IMR-90 (cell line): ENCODE measurements at regions not wholly inside any gene's neighbourhood (a gene's known extent, or its start where the extent isn't known, plus 50 kb on each side); places are given as distances from the start of the nearest gene placed in this dataset.

Experiments
- ATAC-seq: fragments of 200-7000 bp; cut with Tn5 transposase; 2 replicates; pipeline ENCODE4 v1.9.1; 2020; ENCODE audit warnings: low read depth, mild to moderate bottlenecking, moderate library complexity
- BruUV-seq: library from RNA; stranded (reverse); fragments of 400-500 nt; replicated peaks from 2 replicates; lab custom pipeline; 2021; lab: Mats Ljungman, UMichigan
- CTCF ChIA-PET: fragments of 300-600 bp; formaldehyde crosslinking; extraction: SDS; loops from one replicate; lab custom pipeline; 2021; ENCODE audit warnings: antibody characterized with exemption; lab: Yijun Ruan, JAX
- POLR2A ChIA-PET: fragments of 300-600 bp; sonication (Branson Sonifier 250); formaldehyde crosslinking; loops from one replicate; lab custom pipeline; 2022; ENCODE audit warnings: antibody characterized with exemption; ENCODE audit not compliant: unreplicated experiment; lab: Charles Lee
- DNase-seq: peaks from one replicate; pipeline ENCODE4 v3.0.0; 2013
- H2AFZ ChIP-seq: replicated peaks from 2 replicates; pipeline ENCODE3; 2013; ENCODE audit warnings: low read length, mild to moderate bottlenecking; ENCODE audit not compliant: poor library complexity
- H2AK5ac ChIP-seq: 2 replicates; pipeline ENCODE4 v1.6.1; 2013; ENCODE audit warnings: low read depth, low read length, inconsistent platforms
- H2AK9ac ChIP-seq: replicated peaks from 2 replicates; pipeline ENCODE3; 2013; ENCODE audit warnings: mild to moderate bottlenecking, low read depth, low read length, moderate library complexity; ENCODE audit not compliant: poor library complexity
- H2BK120ac ChIP-seq: 2 replicates; pipeline ENCODE4 v1.6.1; 2013; ENCODE audit warnings: low read depth, low read length, inconsistent platforms
- H2BK15ac ChIP-seq: 3 replicates; pipeline ENCODE4 v1.6.1; 2013; ENCODE audit warnings: low read depth, low read length, inconsistent platforms
- H2BK20ac ChIP-seq: 2 replicates; pipeline ENCODE4 v1.6.1; 2013; ENCODE audit warnings: low read depth, mild to moderate bottlenecking, inconsistent platforms, low read length, moderate library complexity
- H2BK5ac ChIP-seq: 2 replicates; pipeline ENCODE4 v1.6.1; 2013; ENCODE audit warnings: mild to moderate bottlenecking, low read depth, low read length, inconsistent platforms; ENCODE audit not compliant: poor library complexity, severe bottlenecking
- H3K14ac ChIP-seq: replicated peaks from 2 replicates; pipeline ENCODE4 v1.6.1; 2013; ENCODE audit warnings: low read depth, low read length, inconsistent platforms
- H3K18ac ChIP-seq: 2 replicates; pipeline ENCODE4 v1.6.1; 2013; ENCODE audit warnings: low read depth, low read length, control low read depth
- H3K23ac ChIP-seq: 2 replicates; pipeline ENCODE4 v1.6.1; 2013; ENCODE audit warnings: low read depth, low read length, inconsistent platforms
- H3K27ac ChIP-seq: 2 replicates; pipeline ENCODE4 v1.5.1; 2013; ENCODE audit warnings: mild to moderate bottlenecking, control low read depth, low read length; ENCODE audit not compliant: insufficient read depth
- H3K27me3 ChIP-seq: 2 replicates; pipeline ENCODE4 v1.6.1; 2013; ENCODE audit warnings: low read length; ENCODE audit not compliant: control insufficient read depth, insufficient read depth
- H3K36me3 ChIP-seq: 2 replicates; pipeline ENCODE4 v1.6.1; 2013; ENCODE audit warnings: low read length, mixed read lengths; ENCODE audit not compliant: control insufficient read depth, insufficient read depth
- H3K4ac ChIP-seq: 2 replicates; pipeline ENCODE4 v1.6.1; 2013; ENCODE audit warnings: low read depth, low read length, inconsistent platforms
- H3K4me1 ChIP-seq: 2 replicates; pipeline ENCODE4 v1.6.1; 2013; ENCODE audit warnings: low read length, mixed read lengths; ENCODE audit not compliant: control insufficient read depth, insufficient read depth
- H3K4me2 ChIP-seq: 2 replicates; pipeline ENCODE4 v1.6.1; 2013; ENCODE audit warnings: low read depth, mild to moderate bottlenecking, control low read depth, low read length, moderate library complexity
- H3K4me3 ChIP-seq: 2 replicates; pipeline ENCODE4 v1.5.1; 2013; ENCODE audit warnings: low read depth, mild to moderate bottlenecking, control low read depth, low read length, moderate library complexity; ENCODE audit not compliant: insufficient read depth
- H3K56ac ChIP-seq: 2 replicates; pipeline ENCODE4 v1.6.1; 2013; ENCODE audit warnings: low read length, inconsistent platforms; ENCODE audit not compliant: insufficient read depth; ENCODE audit errors: extremely low read depth
- H3K79me1 ChIP-seq, 2 experiments: 2 replicates each; pipeline ENCODE4 v1.6.1; 2013; ENCODE audit warnings: low read length in 2 of 2, inconsistent platforms in 1 of 2, low read depth in 1 of 2
- H3K9ac ChIP-seq: 2 replicates; pipeline ENCODE4 v1.6.1; 2013; ENCODE audit warnings: low read depth, low read length, control low read depth
- H3K9me1 ChIP-seq: 2 replicates; pipeline ENCODE4 v1.6.1; 2013; ENCODE audit warnings: low read length, inconsistent platforms; ENCODE audit not compliant: insufficient read depth
- H3K9me3 ChIP-seq: 2 replicates; pipeline ENCODE4 v1.6.1; 2013; ENCODE audit warnings: low read length; ENCODE audit not compliant: control insufficient read depth, insufficient read depth
- H4K20me1 ChIP-seq: 2 replicates; pipeline ENCODE4 v1.6.1; 2013; ENCODE audit warnings: low read length, inconsistent platforms; ENCODE audit not compliant: insufficient read depth
- H4K5ac ChIP-seq: 2 replicates; pipeline ENCODE4 v1.6.1; 2013; ENCODE audit warnings: mild to moderate bottlenecking, low read depth, low read length, control low read depth
- H4K8ac ChIP-seq, 2 experiments: 2 replicates each; pipeline ENCODE4 v1.6.1; 2013; ENCODE audit warnings: low read depth in 2 of 2, low read length in 2 of 2, control low read depth in 1 of 2, inconsistent platforms in 1 of 2
- H4K91ac ChIP-seq: 2 replicates; pipeline ENCODE4 v1.6.1; 2013; ENCODE audit warnings: low read depth, low read length, inconsistent platforms; ENCODE audit not compliant: insufficient read depth
- CEBPB ChIP-seq: IDR thresholded peaks from 2 replicates; pipeline ENCODE4 v1.6.1; 2012; ENCODE audit warnings: low read depth, low read length, improper control_type of control experiment
- RAD21 ChIP-seq: IDR thresholded peaks from 2 replicates; pipeline ENCODE4 v1.6.1; 2012; ENCODE audit warnings: low read length, improper control_type of control experiment
- SMC3 ChIP-seq: fragments of 150-350 bp; IDR thresholded peaks from 2 replicates; pipeline ENCODE4 v1.6.1; 2016; ENCODE audit warnings: low read depth, mild to moderate bottlenecking, antibody characterized with exemption, low read length, moderate library complexity
- USF2 ChIP-seq: fragments of 150-350 bp; IDR thresholded peaks from 2 replicates; pipeline ENCODE4 v1.6.1; 2017; ENCODE audit warnings: mild to moderate bottlenecking, antibody characterized with exemption, low read length, low read depth
- WGBS, 2 experiments: methylation state at CpG; one replicate each; pipeline versions ENCODE4 v1.1.5 to v1.1.7; 2013; ENCODE audit warnings: missing lambda C conversion rate in 2 of 2; ENCODE audit not compliant: insufficient read length in 1 of 2; ENCODE audit errors: extremely low coverage in 2 of 2; 5-methylcytosine and 5-hydroxymethylcytosine counted together
- dilution Hi-C: fragments of 300-500 bp; cut with HindIII; formaldehyde crosslinking; loops from one replicate; pipeline ENCODE4 v1.14.3; 2018; ENCODE audit warnings: low sequenced_read_pairs; ENCODE audit not compliant: unreplicated experiment
- in situ Hi-C: fragments of 300-500 bp; cut with MboI; formaldehyde crosslinking; loops from 3 replicates; pipeline ENCODE4 v1.14.3; 2019; ENCODE audit warnings: low sequenced_read_pairs, inconsistent platforms, mixed read lengths
- intact Hi-C: fragments of 100-400 bp; cut with micrococcal nuclease; formaldehyde crosslinking; loops from 2 replicates; pipeline ENCODE4 v1.10.0; 2022

- no peak for TF ChIP-seq SMC3
Observed at GRCh38 chr1:55815745-55816455, 600.7 kb upstream of the USP24 start (continued).

GRCh38 chr1:55814967-55815366 is 599.8 kb upstream of the USP24 start:
- Histone ChIP-seq H2AK5ac (peak overlapping the region; percentile 23; the same call in 1 of the 2 replicates), H4K91ac (peak overlapping the region; percentile 56), H4K5ac (peak overlapping the region; percentile 22; the same call in 1 of the 2 replicates), H4K8ac (no peak overlapping the region), H3K36me3 (no peaks in the 10 kb centered on the region), H3K79me1 (no peaks in the 10 kb centered on the region), H3K4me3 (no peak overlapping the region), H3K14ac (no peak overlapping the region), H3K27me3 (no peaks in the 10 kb centered on the region), H2BK120ac (no peak overlapping the region), H2BK20ac (peak overlapping the region; percentile 22; the same call in 1 of the 2 replicates), H3K56ac (no peak overlapping the region), H3K4me1 (peaks cover 12% of the 10 kb centered on the region), H3K4ac (peak overlapping the region; percentile 35; the same call in 1 of the 2 replicates), H3K27ac (no peak overlapping the region; the same call in 1 of the 2 replicates), H3K4me2 (no peak overlapping the region), H3K9ac (no peak overlapping the region), H2AFZ (no peak overlapping the region), H3K23ac (no peak overlapping the region), H2AK9ac (no peak overlapping the region), H2BK15ac (no peak overlapping the region; the same call in 2 of the 3 replicates), H3K18ac (peak overlapping the region; percentile 6), H3K9me1 (0 out of 2 replicates have a peak, but pooled peaks cover 6% of the 10 kb centered on the region), H4K20me1 (no peaks in the 10 kb centered on the region), H3K9me3 (no peaks in the 10 kb centered on the region), H2BK5ac (no peak overlapping the region)
- DNase-seq (no peak), ATAC-seq (no peak)
- dilution Hi-C loops (no loop called here), intact Hi-C loops (loop anchor here (5.0 kb wide), 1 partner anchor 73 kb away; no protein-coding TSS in a partner anchor), in situ Hi-C loops (no loop called here)
- ChIA-PET CTCF (no interaction called here), POLR2A (no interaction called here)
- TF ChIP-seq CEBPB (no peak), USF2 (no peak), SMC3 (no peak), RAD21 (no peak)
- no TSS peak for BruUV-seq
- WGBS, 2 experiments = no CpG with 5 or more reads among the region's 1 CpG
